Activated gamma-delta T cell treated with Interleukin-2 at 50 U/mL for 16 hours (primary cell): ENCODE measurements at regions not wholly inside any gene's neighbourhood (a gene's known extent, or its start where the extent isn't known, plus 50 kb on each side); places are given as distances from the start of the nearest gene placed in this dataset.

Experiments
- DNase-seq: peaks from one replicate; pipeline ENCODE4 v3.0.0-alpha.2; 2020

GRCh38 chr13:59182241-59182640 lies 981.5 kb downstream of the DIAPH3 start:
- no peak for DNase-seq

GRCh38 chr13:59197397-59197796 lies 966.3 kb downstream of the DIAPH3 start:
- no peak for DNase-seq

GRCh38 chr13:59201841-59202240 lies 961.9 kb downstream of the DIAPH3 start:
- no peak for DNase-seq

GRCh38 chr13:59203855-59204254 lies 959.9 kb downstream of the DIAPH3 start:
- no peak for DNase-seq

- DNase-seq: no peak
Observed at GRCh38 chr13:59205501-59205900, 958.2 kb downstream of the DIAPH3 start.

GRCh38 chr13:59208405-59209195 lies 955.1 kb downstream of the DIAPH3 start:
- DNase-seq: no peak

- DNase-seq: no peak
Observed at GRCh38 chr13:59210543-59210942, 953.2 kb downstream of the DIAPH3 start.

GRCh38 chr13:59211606-59212005 lies 952.1 kb downstream of the DIAPH3 start:
- DNase-seq: no peak

- no peak for DNase-seq
Observed at GRCh38 chr13:59229401-59229800, 934.3 kb downstream of the DIAPH3 start.

- no peak for DNase-seq
Observed at GRCh38 chr13:59229861-59230260, 933.9 kb downstream of the DIAPH3 start.

GRCh38 chr13:59230484-59231264 lies 933.1 kb downstream of the DIAPH3 start:
- no peak for DNase-seq

GRCh38 chr13:59236309-59236919 lies 927.3 kb downstream of the DIAPH3 start:
- no peak for DNase-seq

GRCh38 chr13:59236944-59237343 lies 926.8 kb downstream of the DIAPH3 start:
- DNase-seq: no peak

GRCh38 chr13:59247171-59247570 lies 916.6 kb downstream of the DIAPH3 start:
- no peak for DNase-seq

GRCh38 chr13:59250336-59251189 lies 913.2 kb downstream of the DIAPH3 start:
- no peak for DNase-seq

GRCh38 chr13:59259165-59260000 lies 904.3 kb downstream of the DIAPH3 start:
- DNase-seq: no peak

- no peak for DNase-seq
Observed at GRCh38 chr13:59261928-59262488, 901.7 kb downstream of the DIAPH3 start.

- DNase-seq: no peak
Observed at GRCh38 chr13:59263531-59263930, 900.2 kb downstream of the DIAPH3 start.

- DNase-seq: no peak
Observed at GRCh38 chr13:59266478-59267063, 897.2 kb downstream of the DIAPH3 start.

GRCh38 chr13:59269476-59269875 lies 894.3 kb downstream of the DIAPH3 start:
- DNase-seq: no peak

GRCh38 chr13:59270327-59270726 lies 893.4 kb downstream of the DIAPH3 start:
- no peak for DNase-seq
